BLaER1 (cell line): ENCODE measurements at regions not wholly inside any gene's neighbourhood (a gene's known extent, or its start where the extent isn't known, plus 50 kb on each side); places are given as distances from the start of the nearest gene placed in this dataset.

Experiments used
- H3K27ac ChIP-seq: shearing (Covaris generic); formaldehyde crosslinking; 2 replicates; pipeline ENCODE4 v1.8.1; 2022
- H3K27me3 ChIP-seq: shearing (Covaris generic); formaldehyde crosslinking; 2 replicates; pipeline ENCODE4 v1.8.1; 2022
- H3K36me3 ChIP-seq: shearing (Covaris generic); formaldehyde crosslinking; 2 replicates; pipeline ENCODE4 v1.8.1; 2022
- H3K4me1 ChIP-seq: shearing (Covaris generic); formaldehyde crosslinking; 2 replicates; pipeline ENCODE4 v1.8.1; 2022
- H3K4me2 ChIP-seq: shearing (Covaris generic); formaldehyde crosslinking; 2 replicates; pipeline ENCODE4 v1.8.1; 2022
- H3K4me3 ChIP-seq: shearing (Covaris generic); formaldehyde crosslinking; 2 replicates; pipeline ENCODE4 v1.8.1; 2022
- H3K9ac ChIP-seq: shearing (Covaris generic); formaldehyde crosslinking; 2 replicates; pipeline ENCODE4 v1.8.1; 2022
- H3K9me3 ChIP-seq: shearing (Covaris generic); formaldehyde crosslinking; 2 replicates; pipeline ENCODE4 v1.8.1; 2022
- H4K20me1 ChIP-seq: shearing (Covaris generic); formaldehyde crosslinking; 2 replicates; pipeline ENCODE4 v1.8.1; 2022
- Cebpa-rat ChIP-seq: shearing (Covaris generic); IDR thresholded peaks from 2 replicates; pipeline ENCODE4 v1.8.1; 2022

DNA sequence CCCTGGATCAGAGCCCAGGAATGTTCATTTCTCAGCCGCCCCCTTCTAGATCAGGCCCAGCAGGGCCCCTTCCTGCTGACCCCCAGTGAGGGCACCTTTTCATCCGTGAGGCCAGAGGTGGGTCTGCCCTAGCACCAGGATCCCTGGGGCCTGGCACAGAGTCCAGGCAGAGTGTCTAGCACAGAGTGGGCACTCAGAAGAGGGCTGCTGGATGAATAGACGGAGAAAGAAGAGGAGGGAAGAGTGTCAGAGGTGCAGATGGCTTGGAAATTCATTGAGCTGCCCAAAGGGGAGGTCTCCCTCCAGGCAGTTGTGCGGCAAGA, 106.5 kb downstream of the CPZ start:
- Histone ChIP-seq H3K4me1 (0 out of 2 replicates have a peak, but pooled peaks cover 6% of the 10 kb centered on the region), H3K9ac (no peak overlapping the region), H3K4me3 (no peak overlapping the region), H3K27ac (no peak overlapping the region), H3K9me3 (no peaks in the 10 kb centered on the region), H3K27me3 (no peaks in the 10 kb centered on the region), H3K36me3 (no peaks in the 10 kb centered on the region), H4K20me1 (no peaks in the 10 kb centered on the region), H3K4me2 (no peak overlapping the region)
- no peak for TF ChIP-seq Cebpa-rat

DNA sequence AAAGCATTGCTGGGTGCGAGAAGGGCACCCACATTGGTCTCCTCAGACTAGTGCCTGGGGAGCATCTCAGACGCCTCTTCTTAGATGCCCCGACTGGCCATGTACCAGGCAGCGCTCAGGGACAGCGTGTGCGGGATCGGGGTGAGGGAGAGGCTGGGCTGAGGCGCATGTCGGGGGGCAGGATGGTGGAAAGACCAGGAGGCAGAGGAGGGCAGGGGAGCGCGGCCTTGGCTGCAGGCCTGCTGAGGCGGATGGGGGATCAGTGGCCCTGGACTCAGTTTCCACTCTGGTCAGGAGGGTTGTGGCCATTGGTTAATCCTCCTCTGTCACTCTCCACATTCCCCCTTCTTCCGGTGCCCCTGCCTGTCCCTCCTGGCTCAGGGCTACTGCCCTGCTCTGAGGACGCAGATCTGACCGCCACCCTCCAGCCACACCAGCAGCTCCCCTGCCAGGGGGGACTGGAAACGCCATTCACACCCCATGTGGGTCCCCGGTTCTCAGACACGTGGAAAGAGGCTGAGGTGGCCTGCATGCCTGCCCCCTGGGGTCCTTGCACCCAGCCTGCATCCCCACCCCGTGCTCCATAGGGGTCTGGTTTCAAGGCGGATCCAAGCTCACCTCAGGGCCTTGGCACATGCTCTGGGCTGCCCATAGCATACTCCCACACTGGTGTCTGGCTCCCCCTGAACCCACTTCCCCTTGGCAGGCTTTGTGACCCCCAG, 105.9 kb downstream of the CPZ start:
- Histone ChIP-seq H3K4me2 (no peak overlapping the region), H3K4me3 (no peak overlapping the region), H3K9ac (no peak overlapping the region), H3K9me3 (no peaks in the 10 kb centered on the region), H4K20me1 (no peaks in the 10 kb centered on the region), H3K27me3 (no peaks in the 10 kb centered on the region), H3K4me1 (0 out of 2 replicates have a peak, but pooled peaks cover 6% of the 10 kb centered on the region), H3K36me3 (no peaks in the 10 kb centered on the region), H3K27ac (no peak overlapping the region)
- no peak for TF ChIP-seq Cebpa-rat

GRCh38 chr4:8697826-8698225, 105.3 kb downstream of the CPZ start:
- Histone ChIP-seq H3K4me1 (0 out of 2 replicates have a peak, but pooled peaks cover under 1% of the 10 kb centered on the region), H3K36me3 (no peaks in the 10 kb centered on the region), H3K4me3 (no peak overlapping the region), H3K9me3 (no peaks in the 10 kb centered on the region), H3K27me3 (no peaks in the 10 kb centered on the region), H3K27ac (no peak overlapping the region), H4K20me1 (no peaks in the 10 kb centered on the region), H3K9ac (no peak overlapping the region), H3K4me2 (no peak overlapping the region)
- TF ChIP-seq Cebpa-rat, result no peak

GRCh38 chr4:8696369-8697127, 104.0 kb downstream of the CPZ start:
- Histone ChIP-seq H3K4me1 (no peaks in the 10 kb centered on the region), H3K9ac (no peak overlapping the region), H3K4me2 (no peak overlapping the region), H4K20me1 (no peaks in the 10 kb centered on the region), H3K27me3 (no peaks in the 10 kb centered on the region), H3K4me3 (no peak overlapping the region), H3K36me3 (no peaks in the 10 kb centered on the region), H3K9me3 (no peaks in the 10 kb centered on the region), H3K27ac (no peak overlapping the region)
- no peak for TF ChIP-seq Cebpa-rat

DNA sequence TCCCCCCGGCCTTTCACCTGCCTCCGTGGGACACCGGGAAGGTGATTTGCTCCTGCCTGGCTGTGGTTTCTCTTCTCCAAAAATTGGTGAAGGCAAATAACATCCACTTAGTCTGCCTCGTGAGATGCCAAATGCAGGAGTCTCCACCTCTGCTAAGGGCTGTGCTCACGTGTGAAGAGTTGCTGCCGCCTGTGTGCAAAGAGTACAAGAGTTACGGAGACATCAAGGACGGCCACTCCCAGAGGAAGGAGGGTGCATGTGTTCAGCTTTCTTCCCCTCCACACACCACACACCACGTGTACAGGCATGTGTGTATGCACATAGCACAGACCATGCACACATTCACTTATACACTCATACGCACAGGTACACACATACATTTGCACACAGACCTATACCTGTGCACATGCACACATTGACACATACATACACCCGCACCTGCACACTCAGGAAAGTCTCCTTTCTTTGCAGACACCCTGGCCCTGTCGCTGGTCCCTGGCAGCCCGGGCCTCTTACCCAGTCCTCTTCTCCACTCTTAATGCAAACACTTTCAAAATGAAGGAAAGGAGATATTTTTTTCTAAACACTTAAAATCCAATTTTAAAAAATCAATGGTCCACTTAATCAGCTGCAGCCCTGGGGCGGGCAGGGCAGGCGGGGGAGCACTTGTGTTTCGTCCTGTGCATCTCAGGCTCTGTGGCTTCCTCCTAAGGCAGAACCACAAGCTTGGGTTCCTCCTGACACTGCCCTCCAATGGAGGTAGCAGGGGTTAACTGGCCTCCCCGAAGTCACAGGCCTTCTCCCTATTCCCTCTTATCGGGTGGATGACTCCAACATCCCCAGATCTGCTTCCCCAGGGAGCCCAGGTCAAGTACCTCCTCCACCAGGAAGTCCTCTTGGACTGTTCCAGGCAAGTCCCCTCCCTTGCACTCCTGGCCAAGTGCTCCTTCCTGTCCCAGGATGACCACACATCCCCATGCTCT, 103.0 kb downstream of the CPZ start:
- H3K9me3 ChIP-seq, result no peaks in the 10 kb centered on the region
- no peak overlapping the region for H3K4me2 ChIP-seq
- no peaks in the 10 kb centered on the region for H3K36me3 ChIP-seq
- TF ChIP-seq Cebpa-rat, result no peak
- no peaks in the 10 kb centered on the region for H3K4me1 ChIP-seq
- H3K27me3 ChIP-seq, result no peaks in the 10 kb centered on the region
- H3K4me3 ChIP-seq, result no peak overlapping the region
- no peaks in the 10 kb centered on the region for H4K20me1 ChIP-seq
- H3K27ac ChIP-seq, result no peak overlapping the region
- H3K9ac ChIP-seq, result no peak overlapping the region

DNA sequence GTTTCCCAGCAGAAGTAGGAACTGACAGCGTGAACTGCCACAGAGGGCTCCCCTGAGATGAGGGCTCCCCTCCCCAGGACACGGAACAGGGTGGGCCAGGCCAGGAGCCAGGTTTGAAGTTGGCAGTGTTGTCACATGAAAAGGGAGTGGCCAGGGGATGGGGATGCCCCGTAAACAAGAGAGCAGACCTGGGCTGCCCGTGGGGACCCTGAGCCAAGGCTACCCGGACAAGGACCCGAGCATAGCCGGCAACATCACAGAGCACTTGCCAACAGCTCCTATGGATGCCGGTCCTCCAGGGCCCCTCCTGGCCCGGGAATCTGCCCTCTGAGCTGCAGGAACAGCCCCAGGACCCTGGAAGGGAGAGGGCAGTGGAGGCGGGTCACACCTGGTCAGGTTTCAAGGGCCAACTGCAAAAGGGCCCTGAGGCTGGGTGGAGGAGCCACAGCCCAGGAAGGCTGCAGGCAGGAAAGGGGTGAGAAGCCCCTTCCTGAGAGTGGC, 102.1 kb downstream of the CPZ start:
- no peaks in the 10 kb centered on the region for H3K36me3 ChIP-seq
- H3K27me3 ChIP-seq, result no peaks in the 10 kb centered on the region
- no peak for TF ChIP-seq Cebpa-rat
- no peak overlapping the region for H3K4me3 ChIP-seq
- no peaks in the 10 kb centered on the region for H3K4me1 ChIP-seq
- no peak overlapping the region for H3K27ac ChIP-seq
- no peak overlapping the region for H3K9ac ChIP-seq
- no peaks in the 10 kb centered on the region for H3K9me3 ChIP-seq
- H4K20me1 ChIP-seq, result no peaks in the 10 kb centered on the region
- H3K4me2 ChIP-seq, result no peak overlapping the region

DNA sequence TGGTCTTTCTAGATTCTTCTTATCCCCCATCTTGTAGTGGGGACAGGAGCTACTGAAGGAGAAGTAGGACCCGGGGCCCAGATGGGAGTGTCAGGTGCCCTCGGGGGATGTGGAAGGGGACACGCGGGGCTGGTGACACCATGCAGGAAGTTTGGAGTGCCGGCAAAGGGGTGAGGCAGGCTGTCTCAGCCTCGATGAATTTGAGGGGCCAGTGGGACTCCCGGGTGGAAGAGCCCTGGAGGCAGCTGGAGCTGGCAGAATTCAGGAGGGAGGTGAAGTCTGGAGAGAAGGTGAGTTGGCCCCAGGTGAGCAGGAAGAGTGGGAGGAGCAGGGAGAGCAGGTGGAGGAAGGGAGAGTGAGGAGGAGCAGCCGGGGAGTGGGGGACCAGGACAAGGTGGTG, 101.7 kb downstream of the CPZ start:
- Histone ChIP-seq H3K4me1 (no peaks in the 10 kb centered on the region), H3K4me2 (no peak overlapping the region), H3K27me3 (no peaks in the 10 kb centered on the region), H3K9me3 (no peaks in the 10 kb centered on the region), H3K9ac (no peak overlapping the region), H3K36me3 (no peaks in the 10 kb centered on the region), H3K4me3 (no peak overlapping the region), H3K27ac (no peak overlapping the region), H4K20me1 (no peaks in the 10 kb centered on the region)
- no peak for TF ChIP-seq Cebpa-rat

- Histone ChIP-seq H3K4me2 (no peak overlapping the region), H3K27ac (no peak overlapping the region), H3K4me3 (no peak overlapping the region), H4K20me1 (no peaks in the 10 kb centered on the region), H3K9ac (no peak overlapping the region), H3K4me1 (no peaks in the 10 kb centered on the region), H3K9me3 (no peaks in the 10 kb centered on the region), H3K36me3 (no peaks in the 10 kb centered on the region), H3K27me3 (no peaks in the 10 kb centered on the region)
- no peak for TF ChIP-seq Cebpa-rat
Observed at GRCh38 chr4:8691151-8691775, 98.7 kb downstream of the CPZ start.
